CD4-positive, alpha-beta T cell (primary cell): ENCODE measurements at regions not wholly inside any gene's neighbourhood (a gene's known extent, or its start where the extent isn't known, plus 50 kb on each side); places are given as distances from the start of the nearest gene placed in this dataset.

Source experiments
- ATAC-seq: fragments of 200-7000 bp; cut with Tn5 transposase; one replicate; pipeline ENCODE4 v1.10.0; 2022; ENCODE audit warnings: mild to moderate bottlenecking; ENCODE audit not compliant: poor library complexity
- CTCF ChIA-PET: fragments of 350-600 bp; sonication (Branson Sonifier 250); formaldehyde crosslinking; loops from one replicate; lab custom pipeline; 2021; ENCODE audit warnings: antibody characterized with exemption, inconsistent platforms; lab: Charles Lee
- POLR2A ChIA-PET: fragments of 350-600 bp; sonication (Branson Sonifier 250); formaldehyde crosslinking; loops from one replicate; lab custom pipeline; 2021; ENCODE audit warnings: antibody characterized with exemption, inconsistent platforms; lab: Charles Lee
- DNase-seq, 14 experiments: peaks; one replicate each; pipeline ENCODE4 v3.0.0-alpha.2; 2013 to 2020; ENCODE audit warnings: mixed read lengths in 2 of 14
- H3K27ac ChIP-seq, 2 donors: one replicate each; pipeline versions ENCODE4 v1.5.1 to v1.7.0; 2013; ENCODE audit warnings: low read length in 2 of 2, low read depth in 1 of 2, mild to moderate bottlenecking in 1 of 2
- H3K27me3 ChIP-seq, 2 experiments: 1 replicate in 1 of 2; 2 replicates in 1 of 2; pipeline versions ENCODE4 v1.6.1 to v1.7.0; 2013; ENCODE audit warnings: low read length in 2 of 2, control low read depth in 1 of 2, mild to moderate bottlenecking in 1 of 2, moderate library complexity in 1 of 2; ENCODE audit not compliant: insufficient read depth in 2 of 2, control insufficient read depth in 1 of 2
- H3K36me3 ChIP-seq: one replicate; pipeline ENCODE4 v1.6.1; 2013; ENCODE audit warnings: low read length, control low read depth; ENCODE audit not compliant: insufficient read depth
- H3K4me1 ChIP-seq: one replicate; pipeline ENCODE4 v1.6.1; 2013; ENCODE audit warnings: low read length, control low read depth; ENCODE audit not compliant: insufficient read depth
- H3K4me3 ChIP-seq: one replicate; pipeline ENCODE4 v1.5.1; 2013; ENCODE audit warnings: mild to moderate bottlenecking, low read length, moderate library complexity
- H3K9me3 ChIP-seq, 2 experiments: 1 replicate in 1 of 2; 2 replicates in 1 of 2; pipeline versions ENCODE4 v1.6.1 to v1.7.0; 2013; ENCODE audit warnings: low read length in 2 of 2, mild to moderate bottlenecking in 2 of 2, control low read depth in 1 of 2, moderate library complexity in 1 of 2; ENCODE audit not compliant: control insufficient read depth in 1 of 2, insufficient read depth in 1 of 2
- H3K27ac Mint-ChIP-seq: one replicate; pipeline ENCODE4 v1.8.0; 2020; ENCODE audit warnings: mixed read lengths
- H3K27me3 Mint-ChIP-seq: one replicate; pipeline ENCODE4 v1.8.0; 2021; ENCODE audit warnings: mixed read lengths
- H3K36me3 Mint-ChIP-seq: one replicate; pipeline ENCODE4 v1.8.0; 2021; ENCODE audit warnings: low read depth, mixed read lengths
- H3K4me1 Mint-ChIP-seq: one replicate; pipeline ENCODE4 v1.8.0; 2021; ENCODE audit warnings: low read depth, mixed read lengths
- H3K4me3 Mint-ChIP-seq: one replicate; pipeline ENCODE4 v1.8.0; 2020; ENCODE audit warnings: mild to moderate bottlenecking, mixed read lengths
- H3K9me3 Mint-ChIP-seq: one replicate; pipeline ENCODE4 v1.8.0; 2020; ENCODE audit warnings: mixed read lengths
- intact Hi-C, 2 experiments: fragments of 100-400 bp; cut with DNase I in 1 of 2; cut with micrococcal nuclease in 1 of 2; formaldehyde crosslinking; loops; one replicate each; pipeline versions ENCODE4 v1.15.1 to v1.9.0; 2023 to 2025; cut with DNase I, micrococcal nuclease
- TF ChIP-seq, protein P1 (sequence below): fragments of 200-600 bp; IDR thresholded peaks from one replicate; pipeline ENCODE4 v1.8.0; 2022; ENCODE audit warnings: antibody characterized with exemption, mild to moderate bottlenecking

DNA sequence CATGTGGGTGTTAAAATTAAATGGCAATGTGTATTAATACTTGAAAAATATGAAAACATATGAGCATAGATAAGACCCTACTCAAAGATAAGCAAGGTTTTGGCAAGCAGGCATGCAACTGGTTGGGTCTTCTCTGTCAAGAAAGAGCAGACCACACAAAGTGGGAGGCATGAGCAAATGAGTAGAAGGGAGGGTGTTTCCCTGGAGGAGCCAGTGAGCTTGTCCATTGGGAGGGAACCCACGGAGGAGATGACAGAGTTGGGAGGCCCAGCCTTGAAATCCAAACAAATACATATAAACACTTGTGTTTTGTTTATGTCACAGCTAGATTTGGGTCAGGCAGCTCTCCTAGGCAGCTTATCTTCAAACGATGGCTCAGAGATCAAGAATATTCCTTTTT is 134.5 kb upstream of the CXCL12 start:
- H3K27me3 Mint-ChIP-seq = no peaks in the 10 kb centered on the region
- H3K27ac Mint-ChIP-seq = no peak overlapping the region
- H3K4me1 ChIP-seq = no peaks in the 10 kb centered on the region
- TF ChIP-seq, protein P1, sequence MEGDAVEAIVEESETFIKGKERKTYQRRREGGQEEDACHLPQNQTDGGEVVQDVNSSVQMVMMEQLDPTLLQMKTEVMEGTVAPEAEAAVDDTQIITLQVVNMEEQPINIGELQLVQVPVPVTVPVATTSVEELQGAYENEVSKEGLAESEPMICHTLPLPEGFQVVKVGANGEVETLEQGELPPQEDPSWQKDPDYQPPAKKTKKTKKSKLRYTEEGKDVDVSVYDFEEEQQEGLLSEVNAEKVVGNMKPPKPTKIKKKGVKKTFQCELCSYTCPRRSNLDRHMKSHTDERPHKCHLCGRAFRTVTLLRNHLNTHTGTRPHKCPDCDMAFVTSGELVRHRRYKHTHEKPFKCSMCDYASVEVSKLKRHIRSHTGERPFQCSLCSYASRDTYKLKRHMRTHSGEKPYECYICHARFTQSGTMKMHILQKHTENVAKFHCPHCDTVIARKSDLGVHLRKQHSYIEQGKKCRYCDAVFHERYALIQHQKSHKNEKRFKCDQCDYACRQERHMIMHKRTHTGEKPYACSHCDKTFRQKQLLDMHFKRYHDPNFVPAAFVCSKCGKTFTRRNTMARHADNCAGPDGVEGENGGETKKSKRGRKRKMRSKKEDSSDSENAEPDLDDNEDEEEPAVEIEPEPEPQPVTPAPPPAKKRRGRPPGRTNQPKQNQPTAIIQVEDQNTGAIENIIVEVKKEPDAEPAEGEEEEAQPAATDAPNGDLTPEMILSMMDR = no peak
- DNase-seq = no peak
- H3K4me3 ChIP-seq = no peak overlapping the region
- no peak for ATAC-seq
- peaks cover 0 to 7% of the 10 kb centered on the region in 2 experiments for H3K9me3 ChIP-seq
- H3K36me3 ChIP-seq = no peaks in the 10 kb centered on the region
- H3K4me1 Mint-ChIP-seq = no peaks in the 10 kb centered on the region
- no peaks in the 10 kb centered on the region for H3K27me3 ChIP-seq
- intact Hi-C loops = no loop called here
- peaks cover 7% of the 10 kb centered on the region for H3K9me3 Mint-ChIP-seq
- ChIA-PET POLR2A (no interaction called here), CTCF (no interaction called here)
- H3K4me3 Mint-ChIP-seq = no peak overlapping the region
- no peak overlapping the region for H3K27ac ChIP-seq
- H3K36me3 Mint-ChIP-seq = no peaks in the 10 kb centered on the region

DNA sequence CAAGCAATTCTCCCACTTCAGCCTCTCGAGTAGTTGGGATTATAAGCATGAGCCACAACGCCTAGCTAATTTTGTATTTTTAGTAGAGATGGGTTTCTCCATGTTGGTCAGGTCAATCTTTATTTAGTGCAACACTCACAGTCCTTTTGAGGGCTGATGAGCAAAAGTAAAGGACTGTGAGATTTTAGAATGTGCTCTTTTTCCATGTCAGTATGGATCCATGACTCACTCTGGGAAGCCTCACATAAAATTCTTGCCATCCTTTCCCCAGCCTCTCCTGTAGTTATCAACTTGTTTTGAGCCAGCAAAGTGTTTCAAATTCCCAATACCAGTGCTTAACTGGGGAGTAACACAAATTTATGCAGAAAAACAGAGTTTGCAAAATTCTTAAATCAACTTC is 135.8 kb upstream of the CXCL12 start:
- Mint-ChIP-seq H3K4me1 (no peaks in the 10 kb centered on the region), H3K9me3 (peaks cover 8% of the 10 kb centered on the region), H3K36me3 (no peaks in the 10 kb centered on the region), H3K4me3 (no peak overlapping the region), H3K27me3 (no peaks in the 10 kb centered on the region), H3K27ac (no peak overlapping the region)
- Histone ChIP-seq H3K9me3 (peaks cover 0 to 7% of the 10 kb centered on the region in 2 experiments), H3K27ac (no peak overlapping the region), H3K27me3 (no peaks in the 10 kb centered on the region), H3K36me3 (no peaks in the 10 kb centered on the region), H3K4me1 (no peaks in the 10 kb centered on the region), H3K4me3 (no peak overlapping the region)
- DNase-seq (no peak), ATAC-seq (no peak)
- intact Hi-C loops = no loop called here
- ChIA-PET POLR2A (no interaction called here), CTCF (no interaction called here)
- TF ChIP-seq, protein P1 = no peak

DNA sequence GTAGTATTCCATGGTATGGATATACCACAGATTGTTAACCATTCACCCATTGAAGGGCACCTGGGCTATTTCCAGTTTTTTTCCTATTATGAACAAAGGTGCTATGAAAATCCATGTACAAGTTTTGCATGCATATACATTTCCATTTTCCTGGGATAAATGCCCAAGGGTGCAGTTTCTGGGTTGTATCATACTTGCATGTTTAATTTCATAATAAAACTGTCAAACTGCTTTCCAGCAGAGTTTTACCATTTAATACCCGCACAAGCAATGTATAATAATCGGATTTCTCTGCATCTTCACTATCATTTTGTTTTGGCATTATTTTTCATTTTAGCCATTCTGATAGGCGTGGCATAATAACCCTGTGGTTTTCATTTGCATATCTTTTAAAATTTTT is 154.3 kb upstream of the CXCL12 start:
- ATAC-seq (no peak), DNase-seq (no peak)
- no peaks in the 10 kb centered on the region for H3K4me1 Mint-ChIP-seq
- TF ChIP-seq, protein P1 = no peak
- H3K27me3 Mint-ChIP-seq = no peaks in the 10 kb centered on the region
- intact Hi-C loops = no loop called here
- no peaks in the 10 kb centered on the region for H3K36me3 Mint-ChIP-seq
- H3K27ac ChIP-seq = no peak overlapping the region
- H3K27me3 ChIP-seq = no peaks in the 10 kb centered on the region
- H3K9me3 Mint-ChIP-seq = peaks cover 3% of the 10 kb centered on the region
- POLR2A ChIA-PET = no interaction called here
- no peaks in the 10 kb centered on the region for H3K4me1 ChIP-seq
- H3K4me3 ChIP-seq = no peak overlapping the region
- H3K4me3 Mint-ChIP-seq = no peak overlapping the region
- H3K27ac Mint-ChIP-seq = no peak overlapping the region
- no peaks in the 10 kb centered on the region for H3K9me3 ChIP-seq
- CTCF ChIA-PET = no interaction called here
- no peaks in the 10 kb centered on the region for H3K36me3 ChIP-seq
